H9 (cell line): ENCODE measurements at regions not wholly inside any gene's neighbourhood (a gene's known extent, or its start where the extent isn't known, plus 50 kb on each side); places are given as distances from the start of the nearest gene placed in this dataset.

ENCODE experiments used
- DNase-seq: peaks from one replicate; pipeline ENCODE4 v3.0.0-alpha.2; 2017
- H2AFZ ChIP-seq: one replicate; pipeline ENCODE4 v1.6.1; 2013; ENCODE audit warnings: mild to moderate bottlenecking, low read length, control low read depth, moderate library complexity
- H2AK5ac ChIP-seq: 2 replicates; pipeline ENCODE4 v1.6.1; 2013; ENCODE audit warnings: low read length, control low read depth, mixed read lengths; ENCODE audit not compliant: insufficient read length
- H2BK120ac ChIP-seq: one replicate; pipeline ENCODE4 v1.6.1; 2013; ENCODE audit warnings: low read depth, mild to moderate bottlenecking, low read length, control low read depth, inconsistent platforms; ENCODE audit not compliant: poor library complexity, severe bottlenecking
- H2BK12ac ChIP-seq: 2 replicates; pipeline ENCODE4 v1.6.1; 2013; ENCODE audit warnings: low read length, control low read depth, mixed read lengths, low read depth; ENCODE audit not compliant: insufficient read length
- H2BK15ac ChIP-seq: 2 replicates; pipeline ENCODE4 v1.6.1; 2013; ENCODE audit warnings: low read depth, low read length, control low read depth
- H2BK20ac ChIP-seq: one replicate; pipeline ENCODE4 v1.6.1; 2013; ENCODE audit warnings: low read depth, mild to moderate bottlenecking, low read length, control low read depth, inconsistent platforms; ENCODE audit not compliant: poor library complexity, severe bottlenecking
- H2BK5ac ChIP-seq: 2 replicates; pipeline ENCODE4 v1.6.1; 2013; ENCODE audit warnings: low read length, control low read depth, mixed read lengths; ENCODE audit not compliant: insufficient read length
- H3K14ac ChIP-seq: 2 replicates; pipeline ENCODE4 v1.6.1; 2013; ENCODE audit warnings: low read length, control low read depth; ENCODE audit not compliant: insufficient read depth
- H3K18ac ChIP-seq: 2 replicates; pipeline ENCODE4 v1.6.1; 2013; ENCODE audit warnings: low read depth, mild to moderate bottlenecking, mixed read lengths, low read length, control low read depth; ENCODE audit not compliant: insufficient read length
- H3K23ac ChIP-seq: 2 replicates; pipeline ENCODE4 v1.6.1; 2013; ENCODE audit warnings: low read length, control low read depth, mixed read lengths, low read depth; ENCODE audit not compliant: insufficient read length
- H3K23me2 ChIP-seq: 2 replicates; pipeline ENCODE4 v1.6.1; 2013; ENCODE audit warnings: low read depth, mild to moderate bottlenecking, mixed read lengths, low read length, control low read depth; ENCODE audit not compliant: insufficient read length, poor library complexity, severe bottlenecking
- H3K27ac ChIP-seq: 2 replicates; pipeline ENCODE4 v1.5.1; 2013; ENCODE audit warnings: low read length, control low read depth, mixed read lengths, low read depth; ENCODE audit not compliant: insufficient read length
- H3K27me3 ChIP-seq: 2 replicates; pipeline ENCODE4 v1.6.1; 2013; ENCODE audit warnings: low read length, control low read depth, inconsistent platforms; ENCODE audit not compliant: insufficient read depth
- H3K4ac ChIP-seq: 2 replicates; pipeline ENCODE4 v1.6.1; 2013; ENCODE audit warnings: low read depth, mild to moderate bottlenecking, control low read depth, inconsistent platforms, low read length, moderate library complexity
- H3K4me1 ChIP-seq: 2 replicates; pipeline ENCODE4 v1.6.1; 2013; ENCODE audit warnings: low read length, control low read depth, inconsistent platforms; ENCODE audit not compliant: insufficient read depth
- H3K4me2 ChIP-seq: 2 replicates; pipeline ENCODE4 v1.6.1; 2013; ENCODE audit warnings: low read length, control low read depth, mixed read lengths; ENCODE audit not compliant: insufficient read length, insufficient read depth
- H3K56ac ChIP-seq: 2 replicates; pipeline ENCODE4 v1.6.1; 2013; ENCODE audit warnings: low read depth, mild to moderate bottlenecking, mixed read lengths, low read length, control low read depth; ENCODE audit not compliant: insufficient read length
- H3K79me1 ChIP-seq: 2 replicates; pipeline ENCODE4 v1.6.1; 2013; ENCODE audit warnings: low read depth, mild to moderate bottlenecking, moderate library complexity, low read length, control low read depth, inconsistent platforms; ENCODE audit not compliant: insufficient read depth, poor library complexity, severe bottlenecking
- H3K79me2 ChIP-seq: 2 replicates; pipeline ENCODE4 v1.6.1; 2013; ENCODE audit warnings: low read length, control low read depth, inconsistent platforms; ENCODE audit not compliant: insufficient read depth
- H3K9ac ChIP-seq: 2 replicates; pipeline ENCODE4 v1.6.1; 2013; ENCODE audit warnings: low read length, control low read depth, mixed read lengths; ENCODE audit not compliant: insufficient read length; ENCODE audit errors: extremely low read depth
- H3K9me3 ChIP-seq: one replicate; pipeline ENCODE4 v1.6.1; 2013; ENCODE audit warnings: low read depth, low read length, inconsistent platforms; ENCODE audit not compliant: control insufficient read depth
- H3T11ph ChIP-seq: one replicate; pipeline ENCODE4 v1.6.1; 2013; ENCODE audit warnings: mild to moderate bottlenecking, low read length, control low read depth, inconsistent platforms
- H4K20me1 ChIP-seq: one replicate; pipeline ENCODE4 v1.6.1; 2013; ENCODE audit not compliant: control insufficient read depth, insufficient read length, insufficient read depth
- H4K5ac ChIP-seq: 2 replicates; pipeline ENCODE4 v1.6.1; 2013; ENCODE audit warnings: low read depth, mild to moderate bottlenecking, mixed read lengths, low read length, control low read depth; ENCODE audit not compliant: insufficient read length
- H4K8ac ChIP-seq: replicated peaks from 2 replicates; pipeline ENCODE4 v1.6.1; 2013; ENCODE audit warnings: low read length, control low read depth, mixed read lengths, low read depth; ENCODE audit not compliant: insufficient read length
- H4K91ac ChIP-seq: 2 replicates; pipeline ENCODE4 v1.6.1; 2013; ENCODE audit warnings: low read depth, mild to moderate bottlenecking, moderate library complexity, mixed read lengths, low read length, control low read depth; ENCODE audit not compliant: insufficient read length
- H3K27ac Mint-ChIP-seq, 3 experiments: 2 replicates in 2 of 3; 3 replicates in 1 of 3; pipeline ENCODE4 v1.8.0; 2020 to 2021; ENCODE audit warnings: mixed read lengths in 3 of 3, mild to moderate bottlenecking in 1 of 3, moderate library complexity in 1 of 3
- H3K27me3 Mint-ChIP-seq: 2 replicates; pipeline ENCODE4 v1.8.0; 2021; ENCODE audit warnings: low read depth, mild to moderate bottlenecking, moderate library complexity, mixed read lengths
- H3K36me3 Mint-ChIP-seq, 3 experiments: 2 replicates in 2 of 3; 3 replicates in 1 of 3; pipeline ENCODE4 v1.8.0; 2020 to 2021; ENCODE audit warnings: low read depth in 3 of 3, mixed read lengths in 3 of 3; ENCODE audit not compliant: insufficient read depth in 1 of 3
- H3K4me1 Mint-ChIP-seq, 2 experiments: 2 replicates each; pipeline ENCODE4 v1.8.0; 2020; ENCODE audit warnings: mixed read lengths in 2 of 2
- H3K4me3 Mint-ChIP-seq, 2 experiments: 2 replicates in 1 of 2; 3 replicates in 1 of 2; pipeline ENCODE4 v1.8.0; 2020 to 2021; ENCODE audit warnings: mild to moderate bottlenecking in 2 of 2, mixed read lengths in 2 of 2, moderate library complexity in 1 of 2
- H3K9me3 Mint-ChIP-seq, 2 experiments: 2 replicates in 1 of 2; 3 replicates in 1 of 2; pipeline ENCODE4 v1.8.0; 2020; ENCODE audit warnings: mild to moderate bottlenecking in 2 of 2, mixed read lengths in 2 of 2, moderate library complexity in 1 of 2
- WGBS: extraction: QIAGEN DNeasy Blood & Tissue Kit; methylation state at CpG from one replicate; pipeline ENCODE4 v1.1.7; 2013; ENCODE audit warnings: missing lambda C conversion rate, low lambda C conversion rate, mixed read lengths; ENCODE audit not compliant: insufficient read length; ENCODE audit errors: extremely low coverage; 5-methylcytosine and 5-hydroxymethylcytosine counted together
- TF ChIP-seq, protein P1 (sequence below): fragments of 200-600 bp; sonication (generic); conservative IDR thresholded peaks from 3 replicates; pipeline ENCODE4 v1.8.0; 2021; ENCODE audit warnings: antibody characterized with exemption, mild to moderate bottlenecking

DNA sequence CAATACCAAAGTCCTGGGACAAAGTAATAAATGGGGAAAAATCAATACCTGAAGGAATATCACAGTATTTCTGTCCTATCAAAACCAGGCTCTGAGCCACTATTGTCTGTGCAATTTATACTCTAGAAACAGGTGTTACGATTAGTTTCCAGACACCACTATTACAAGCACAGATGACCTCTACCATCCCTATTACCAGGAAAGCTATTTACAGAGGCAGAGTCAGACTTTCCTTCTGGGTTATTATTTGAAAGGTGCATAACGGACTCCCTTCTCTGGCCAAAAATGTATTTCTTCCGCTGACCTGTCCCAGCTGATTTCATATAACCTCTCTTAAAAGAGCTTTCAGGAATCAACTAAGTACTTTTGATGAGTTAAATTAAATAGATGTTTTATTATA lies 154.6 kb upstream of the LRRC7 start:
- no CpG with 5 or more reads among the region's 3 CpGs for WGBS

More for the DNA sequence above, 154.6 kb upstream of the LRRC7 start:
- TF ChIP-seq, protein P1, sequence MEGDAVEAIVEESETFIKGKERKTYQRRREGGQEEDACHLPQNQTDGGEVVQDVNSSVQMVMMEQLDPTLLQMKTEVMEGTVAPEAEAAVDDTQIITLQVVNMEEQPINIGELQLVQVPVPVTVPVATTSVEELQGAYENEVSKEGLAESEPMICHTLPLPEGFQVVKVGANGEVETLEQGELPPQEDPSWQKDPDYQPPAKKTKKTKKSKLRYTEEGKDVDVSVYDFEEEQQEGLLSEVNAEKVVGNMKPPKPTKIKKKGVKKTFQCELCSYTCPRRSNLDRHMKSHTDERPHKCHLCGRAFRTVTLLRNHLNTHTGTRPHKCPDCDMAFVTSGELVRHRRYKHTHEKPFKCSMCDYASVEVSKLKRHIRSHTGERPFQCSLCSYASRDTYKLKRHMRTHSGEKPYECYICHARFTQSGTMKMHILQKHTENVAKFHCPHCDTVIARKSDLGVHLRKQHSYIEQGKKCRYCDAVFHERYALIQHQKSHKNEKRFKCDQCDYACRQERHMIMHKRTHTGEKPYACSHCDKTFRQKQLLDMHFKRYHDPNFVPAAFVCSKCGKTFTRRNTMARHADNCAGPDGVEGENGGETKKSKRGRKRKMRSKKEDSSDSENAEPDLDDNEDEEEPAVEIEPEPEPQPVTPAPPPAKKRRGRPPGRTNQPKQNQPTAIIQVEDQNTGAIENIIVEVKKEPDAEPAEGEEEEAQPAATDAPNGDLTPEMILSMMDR: no peak
- no peak overlapping the region for H3K27ac Mint-ChIP-seq
- Histone ChIP-seq H2BK5ac (no peak overlapping the region), H4K5ac (no peak overlapping the region), H3T11ph (no peak overlapping the region), H3K79me2 (no peaks in the 10 kb centered on the region), H3K14ac (no peak overlapping the region), H3K9ac (no peak overlapping the region), H3K79me1 (no peaks in the 10 kb centered on the region), H2BK15ac (no peak overlapping the region), H3K4me1 (no peaks in the 10 kb centered on the region), H3K9me3 (no peaks in the 10 kb centered on the region), H3K23ac (no peak overlapping the region), H4K8ac (no peak overlapping the region), H3K27ac (no peak overlapping the region), H3K4ac (no peak overlapping the region), H3K18ac (no peak overlapping the region), H4K91ac (no peak overlapping the region), H2BK12ac (no peak overlapping the region), H2BK120ac (no peak overlapping the region), H2AFZ (no peak overlapping the region), H4K20me1 (no peaks in the 10 kb centered on the region), H3K27me3 (no peaks in the 10 kb centered on the region), H3K23me2 (no peaks in the 10 kb centered on the region), H3K56ac (no peak overlapping the region), H2AK5ac (no peak overlapping the region), H3K4me2 (no peak overlapping the region), H2BK20ac (no peak overlapping the region)
- H3K4me1 Mint-ChIP-seq: no peaks in the 10 kb centered on the region
- no peaks in the 10 kb centered on the region for H3K27me3 Mint-ChIP-seq
- DNase-seq: no peak
- peaks cover 0 to 2% (median 0%) of the 10 kb centered on the region in 3 experiments; a peak in 1 of 7 replicates for H3K36me3 Mint-ChIP-seq
- H3K9me3 Mint-ChIP-seq: peaks cover 0 to 2% of the 10 kb centered on the region in 2 experiments; a peak in 3 of 5 replicates
- H3K4me3 Mint-ChIP-seq: no peak overlapping the region
